22Rv1 (cell line): ENCODE measurements at regions not wholly inside any gene's neighbourhood (a gene's known extent, or its start where the extent isn't known, plus 50 kb on each side); places are given as distances from the start of the nearest gene placed in this dataset.

Experiments
- CTCF ChIP-seq: fragments of 450-650 bp; IDR thresholded peaks from 2 replicates; pipeline ENCODE4 v1.5.1; 2017; ENCODE audit warnings: mild to moderate bottlenecking
- ZFX ChIP-seq: fragments of 450-650 bp; IDR thresholded peaks from 2 replicates; pipeline ENCODE4 v1.6.1; 2017; ENCODE audit warnings: antibody characterized with exemption, borderline replicate concordance

DNA sequence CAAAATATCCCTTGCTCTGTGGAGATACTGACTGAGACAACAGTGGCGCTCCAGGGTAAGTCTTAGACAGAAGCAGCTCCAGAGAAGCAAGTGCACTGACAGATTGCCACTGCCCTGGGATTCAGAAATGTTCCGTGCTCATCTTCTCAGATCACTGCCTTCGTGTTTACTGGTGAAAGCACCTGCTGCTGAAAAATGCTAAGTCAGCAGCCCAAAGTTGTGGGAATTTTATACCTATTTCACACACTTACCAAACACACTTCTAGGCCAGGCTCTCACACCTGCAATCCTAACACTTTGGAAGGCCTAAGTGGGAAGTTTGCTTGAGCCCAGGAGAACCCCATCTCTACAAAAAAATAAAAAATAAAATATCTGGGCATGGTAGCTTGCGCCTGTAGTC lies 63.2 kb upstream of the DLX6 start:
- TF ChIP-seq CTCF (no peak), ZFX (no peak)
